Astrocyte (in vitro differentiated cells and primary cell): ENCODE measurements at regions not wholly inside any gene's neighbourhood (a gene's known extent, or its start where the extent isn't known, plus 50 kb on each side); places are given as distances from the start of the nearest gene placed in this dataset.

Experiments used
- DNase-seq: peaks from one replicate; pipeline ENCODE4 v3.0.0-alpha.2; 2010; ENCODE audit warnings: low read depth
- FAIRE-seq: peaks from 2 replicates; lab custom pipeline; 2011; peaks lifted over from hg19 to GRCh38; lab: Jason Lieb, UNC
- H2AFZ ChIP-seq: 2 replicates; pipeline ENCODE4 v1.6.0; 2012; ENCODE audit warnings: low read depth, low read length, inconsistent platforms
- H3K27ac ChIP-seq: 2 replicates; pipeline ENCODE4 v1.5.1; 2011; ENCODE audit warnings: low read depth, low read length, inconsistent platforms
- H3K27me3 ChIP-seq: 2 replicates; pipeline ENCODE4 v1.6.0; 2011; ENCODE audit warnings: low read length, inconsistent platforms; ENCODE audit not compliant: insufficient read depth
- H3K36me3 ChIP-seq: 2 replicates; pipeline ENCODE4 v1.5.1; 2011; ENCODE audit warnings: low read length, inconsistent platforms; ENCODE audit not compliant: insufficient read depth
- H3K4me1 ChIP-seq: 2 replicates; pipeline ENCODE4 v1.5.1; 2011; ENCODE audit warnings: low read length, inconsistent platforms; ENCODE audit not compliant: insufficient read depth
- H3K4me2 ChIP-seq: 2 replicates; pipeline ENCODE4 v1.6.0; 2012; ENCODE audit warnings: low read length, inconsistent platforms
- H3K4me3 ChIP-seq: 2 replicates; pipeline ENCODE4 v1.5.1; 2011; ENCODE audit warnings: low read depth, mild to moderate bottlenecking, low read length, inconsistent platforms; ENCODE audit not compliant: insufficient read depth
- H3K79me2 ChIP-seq: 2 replicates; pipeline ENCODE4 v1.6.0; 2012; ENCODE audit warnings: mild to moderate bottlenecking, low read length, inconsistent platforms; ENCODE audit not compliant: insufficient read depth
- H3K9ac ChIP-seq: 2 replicates; pipeline ENCODE4 v1.6.0; 2012; ENCODE audit warnings: mild to moderate bottlenecking, low read length, inconsistent platforms
- H3K9me3 ChIP-seq: 2 replicates; pipeline ENCODE4 v1.5.1; 2012; ENCODE audit warnings: low read depth, mild to moderate bottlenecking, low read length, inconsistent platforms; ENCODE audit not compliant: insufficient read depth
- H4K20me1 ChIP-seq: 2 replicates; pipeline ENCODE4 v1.6.0; 2012; ENCODE audit warnings: low read length, inconsistent platforms; ENCODE audit not compliant: insufficient read depth
- H3K27ac Mint-ChIP-seq: one replicate; pipeline ENCODE4 v1.8.0; 2021; ENCODE audit warnings: mild to moderate bottlenecking, mixed read lengths; ENCODE audit not compliant: unreplicated experiment
- H3K27me3 Mint-ChIP-seq: one replicate; pipeline ENCODE4 v1.8.0; 2021; ENCODE audit warnings: low read depth, mixed read lengths; ENCODE audit not compliant: unreplicated experiment
- H3K36me3 Mint-ChIP-seq: one replicate; pipeline ENCODE4 v1.8.0; 2021; ENCODE audit warnings: low read depth, mixed read lengths; ENCODE audit not compliant: unreplicated experiment
- H3K4me1 Mint-ChIP-seq: one replicate; pipeline ENCODE4 v1.8.0; 2021; ENCODE audit warnings: low read depth, mixed read lengths; ENCODE audit not compliant: unreplicated experiment
- H3K4me3 Mint-ChIP-seq: one replicate; pipeline ENCODE4 v1.8.0; 2021; ENCODE audit warnings: mild to moderate bottlenecking, moderate library complexity, mixed read lengths; ENCODE audit not compliant: unreplicated experiment
- H3K9me3 Mint-ChIP-seq: one replicate; pipeline ENCODE4 v1.8.0; 2021; ENCODE audit warnings: mild to moderate bottlenecking, mixed read lengths; ENCODE audit not compliant: unreplicated experiment
- EZH2 ChIP-seq: IDR thresholded peaks from 2 replicates; pipeline ENCODE4 v1.6.1; 2012; ENCODE audit warnings: mild to moderate bottlenecking, low read length, inconsistent platforms; ENCODE audit not compliant: insufficient read depth
- TF ChIP-seq, protein P1 (sequence below): IDR thresholded peaks from 2 replicates; pipeline ENCODE4 v1.5.1; 2011; ENCODE audit warnings: low read depth, mild to moderate bottlenecking, inconsistent platforms, low read length, moderate library complexity; ENCODE audit not compliant: insufficient read depth

DNA sequence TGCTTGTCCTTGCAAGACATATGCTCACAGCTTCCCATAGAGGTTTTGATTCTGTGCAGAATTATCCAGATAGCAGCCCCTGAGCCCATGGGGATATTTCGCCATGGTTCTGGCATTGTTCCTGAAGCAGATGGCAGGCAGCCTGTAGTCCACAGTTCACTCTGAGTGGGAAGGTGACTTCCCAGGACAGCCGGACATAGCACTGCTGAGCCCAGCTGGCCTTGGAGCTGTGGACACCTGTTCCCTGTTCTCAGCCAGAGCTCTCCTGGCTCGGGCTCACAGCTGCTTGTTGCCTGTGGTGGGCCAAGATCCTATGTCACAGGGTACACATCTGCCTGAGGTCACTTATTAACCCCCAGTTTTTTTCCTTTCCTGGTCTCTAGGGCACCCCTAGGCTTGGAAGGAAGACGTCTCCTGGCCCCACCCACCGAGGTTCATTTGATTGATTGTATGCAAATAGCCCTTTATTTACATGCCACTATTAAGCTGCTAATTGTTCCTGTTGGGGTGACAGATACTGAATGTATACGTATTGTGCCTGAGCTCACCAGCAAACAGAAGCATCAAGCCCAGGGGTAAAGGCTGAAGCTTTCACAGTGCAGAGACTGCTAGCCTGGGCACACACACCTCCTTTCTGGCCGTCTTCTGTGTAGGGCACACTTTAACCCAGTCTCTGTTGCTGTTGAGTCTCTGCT lies 96.6 kb upstream of the DMRT1 start:
- no peak overlapping the region for H3K4me3 ChIP-seq
- Mint-ChIP-seq H3K9me3 (no peaks in the 10 kb centered on the region), H3K4me3 (no peak overlapping the region), H3K27ac (no peak overlapping the region), H3K4me1 (no peaks in the 10 kb centered on the region), H3K36me3 (peaks cover 41% of the 10 kb centered on the region), H3K27me3 (no peaks in the 10 kb centered on the region)
- peaks cover 38% of the 10 kb centered on the region for H3K36me3 ChIP-seq
- no peak for FAIRE-seq
- H2AFZ ChIP-seq = no peak overlapping the region
- peaks cover 10% of the 10 kb centered on the region for H3K4me1 ChIP-seq
- H4K20me1 ChIP-seq = no peaks in the 10 kb centered on the region
- no peak overlapping the region for H3K4me2 ChIP-seq
- H3K9me3 ChIP-seq = no peaks in the 10 kb centered on the region
- DNase-seq = no peak
- H3K9ac ChIP-seq = no peak overlapping the region
- TF ChIP-seq EZH2 = no peak
- TF ChIP-seq, protein P1, sequence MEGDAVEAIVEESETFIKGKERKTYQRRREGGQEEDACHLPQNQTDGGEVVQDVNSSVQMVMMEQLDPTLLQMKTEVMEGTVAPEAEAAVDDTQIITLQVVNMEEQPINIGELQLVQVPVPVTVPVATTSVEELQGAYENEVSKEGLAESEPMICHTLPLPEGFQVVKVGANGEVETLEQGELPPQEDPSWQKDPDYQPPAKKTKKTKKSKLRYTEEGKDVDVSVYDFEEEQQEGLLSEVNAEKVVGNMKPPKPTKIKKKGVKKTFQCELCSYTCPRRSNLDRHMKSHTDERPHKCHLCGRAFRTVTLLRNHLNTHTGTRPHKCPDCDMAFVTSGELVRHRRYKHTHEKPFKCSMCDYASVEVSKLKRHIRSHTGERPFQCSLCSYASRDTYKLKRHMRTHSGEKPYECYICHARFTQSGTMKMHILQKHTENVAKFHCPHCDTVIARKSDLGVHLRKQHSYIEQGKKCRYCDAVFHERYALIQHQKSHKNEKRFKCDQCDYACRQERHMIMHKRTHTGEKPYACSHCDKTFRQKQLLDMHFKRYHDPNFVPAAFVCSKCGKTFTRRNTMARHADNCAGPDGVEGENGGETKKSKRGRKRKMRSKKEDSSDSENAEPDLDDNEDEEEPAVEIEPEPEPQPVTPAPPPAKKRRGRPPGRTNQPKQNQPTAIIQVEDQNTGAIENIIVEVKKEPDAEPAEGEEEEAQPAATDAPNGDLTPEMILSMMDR = no peak
- H3K27me3 ChIP-seq = no peaks in the 10 kb centered on the region
- no peak overlapping the region for H3K27ac ChIP-seq
- no peaks in the 10 kb centered on the region for H3K79me2 ChIP-seq

DNA sequence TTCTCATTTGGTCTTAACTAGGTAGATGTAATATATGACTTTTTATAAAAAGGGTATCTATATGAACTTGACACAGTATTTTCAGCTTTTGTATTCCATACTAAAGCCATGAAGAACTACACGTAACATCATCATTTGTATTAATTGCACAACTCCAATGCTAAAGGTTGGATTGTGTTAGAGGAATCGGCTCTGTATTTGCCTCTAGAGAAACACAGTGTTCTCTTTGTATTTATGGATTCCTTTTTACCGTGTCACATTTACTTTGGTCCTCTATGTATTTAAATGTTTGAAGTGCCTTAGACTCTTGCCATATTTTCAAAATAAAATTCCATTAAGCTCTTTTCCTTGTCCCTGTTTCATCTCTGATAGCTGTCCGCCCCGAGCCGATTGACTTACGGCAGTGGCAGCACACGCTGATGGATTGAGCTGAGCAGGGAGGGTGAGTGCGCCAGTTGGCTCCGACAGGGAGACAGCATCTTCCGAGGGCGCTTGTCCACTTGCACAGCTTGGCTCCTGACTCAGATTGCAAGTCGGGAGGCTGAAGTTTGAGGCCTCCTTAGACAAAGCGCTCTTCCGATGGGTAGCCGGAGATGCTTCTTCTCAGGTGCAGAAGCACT lies 95.6 kb upstream of the DMRT1 start:
- H3K4me3 Mint-ChIP-seq = no peak overlapping the region
- Histone ChIP-seq H2AFZ (no peak overlapping the region), H4K20me1 (no peaks in the 10 kb centered on the region), H3K4me3 (no peak overlapping the region), H3K4me2 (no peak overlapping the region), H3K79me2 (no peaks in the 10 kb centered on the region), H3K27me3 (no peaks in the 10 kb centered on the region), H3K9ac (no peak overlapping the region), H3K9me3 (no peaks in the 10 kb centered on the region), H3K36me3 (peaks cover 29% of the 10 kb centered on the region), H3K27ac (no peak overlapping the region), H3K4me1 (peaks cover 13% of the 10 kb centered on the region)
- FAIRE-seq (no peak), DNase-seq (no peak)
- H3K27me3 Mint-ChIP-seq = no peaks in the 10 kb centered on the region
- H3K27ac Mint-ChIP-seq = no peak overlapping the region
- no peaks in the 10 kb centered on the region for H3K9me3 Mint-ChIP-seq
- H3K4me1 Mint-ChIP-seq = no peaks in the 10 kb centered on the region
- TF ChIP-seq, protein P1 = no peak
- TF ChIP-seq EZH2 = no peak
- peaks cover 33% of the 10 kb centered on the region for H3K36me3 Mint-ChIP-seq
